SJCRH30 (cell line): ENCODE measurements at regions not wholly inside any gene's neighbourhood (a gene's known extent, or its start where the extent isn't known, plus 50 kb on each side); places are given as distances from the start of the nearest gene placed in this dataset.

Experiments used
- DNase-seq, 2 experiments: peaks; one replicate each; pipeline ENCODE4 v3.0.0-alpha.2; 2015 to 2020
- H3K27ac ChIP-seq: fragments of 250-450 bp; sonication (Bioruptor Pico); 2 replicates; pipeline ENCODE4 v1.5.1; 2020; ENCODE audit warnings: mild to moderate bottlenecking, moderate library complexity
- H3K27me3 ChIP-seq: fragments of 250-450 bp; sonication (Bioruptor Pico); 2 replicates; pipeline ENCODE4 v1.5.1; 2020; ENCODE audit warnings: mild to moderate bottlenecking, moderate library complexity
- H3K36me3 ChIP-seq: fragments of 250-450 bp; sonication (Bioruptor Pico); 2 replicates; pipeline ENCODE4 v1.5.1; 2020; ENCODE audit warnings: mild to moderate bottlenecking, moderate library complexity
- H3K4me1 ChIP-seq: fragments of 250-450 bp; sonication (Bioruptor Pico); 2 replicates; pipeline ENCODE4 v1.5.1; 2020; ENCODE audit warnings: mild to moderate bottlenecking, moderate library complexity
- H3K4me3 ChIP-seq: fragments of 250-450 bp; sonication (Bioruptor Pico); 2 replicates; pipeline ENCODE4 v1.5.1; 2020; ENCODE audit warnings: mild to moderate bottlenecking, moderate library complexity
- H3K9me3 ChIP-seq: fragments of 250-450 bp; sonication (Bioruptor Pico); replicated peaks from 2 replicates; pipeline ENCODE4 v1.5.1; 2020; ENCODE audit warnings: mild to moderate bottlenecking, moderate library complexity

DNA sequence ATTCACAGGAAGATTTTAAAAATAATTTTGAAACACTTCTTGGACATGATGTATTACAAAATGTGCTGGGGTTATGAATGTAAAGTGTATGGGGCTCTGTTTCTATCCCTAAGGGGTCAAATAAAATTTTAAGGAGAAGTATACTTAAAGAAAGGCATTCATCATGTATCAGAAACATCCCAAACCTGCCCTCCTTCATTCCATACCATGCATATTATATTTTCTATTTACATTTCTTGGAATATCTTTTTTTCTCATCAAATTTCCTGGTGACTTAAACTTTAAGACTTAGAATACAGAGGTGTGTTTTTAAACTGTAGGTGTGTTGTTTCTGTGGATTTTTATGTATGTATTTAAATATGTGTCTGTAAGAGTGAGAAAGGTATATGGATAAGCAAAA, 96.1 kb upstream of the ADAMTS19 start:
- no peak overlapping the region for H3K27ac ChIP-seq
- no peaks in the 10 kb centered on the region for H3K36me3 ChIP-seq
- no peak overlapping the region for H3K4me3 ChIP-seq
- no peaks in the 10 kb centered on the region for H3K27me3 ChIP-seq
- no peak for DNase-seq
- H3K4me1 ChIP-seq: no peaks in the 10 kb centered on the region
- no peaks in the 10 kb centered on the region for H3K9me3 ChIP-seq

DNA sequence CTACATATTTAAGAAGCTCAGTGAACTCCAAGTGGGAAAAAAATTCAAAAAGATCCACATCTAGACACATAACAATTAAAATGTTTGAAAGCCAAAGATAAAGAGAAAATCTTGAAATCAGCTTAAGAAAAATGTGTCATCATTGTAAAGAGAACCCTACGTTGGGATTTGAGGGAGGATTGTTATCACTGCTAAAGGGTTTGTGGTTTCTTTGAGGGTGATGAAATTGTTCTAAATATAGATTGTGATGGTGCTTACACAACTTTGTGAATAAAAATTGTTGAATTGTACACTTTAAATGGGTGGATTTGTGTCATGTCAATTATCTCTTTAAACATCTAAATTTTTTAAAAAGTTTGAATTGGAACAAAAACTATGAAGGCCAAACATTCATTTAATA, 92.2 kb upstream of the ADAMTS19 start:
- Histone ChIP-seq H3K4me1 (no peaks in the 10 kb centered on the region), H3K36me3 (no peaks in the 10 kb centered on the region), H3K27me3 (no peaks in the 10 kb centered on the region), H3K27ac (no peak overlapping the region), H3K4me3 (no peak overlapping the region), H3K9me3 (no peaks in the 10 kb centered on the region)
- DNase-seq: no peak

DNA sequence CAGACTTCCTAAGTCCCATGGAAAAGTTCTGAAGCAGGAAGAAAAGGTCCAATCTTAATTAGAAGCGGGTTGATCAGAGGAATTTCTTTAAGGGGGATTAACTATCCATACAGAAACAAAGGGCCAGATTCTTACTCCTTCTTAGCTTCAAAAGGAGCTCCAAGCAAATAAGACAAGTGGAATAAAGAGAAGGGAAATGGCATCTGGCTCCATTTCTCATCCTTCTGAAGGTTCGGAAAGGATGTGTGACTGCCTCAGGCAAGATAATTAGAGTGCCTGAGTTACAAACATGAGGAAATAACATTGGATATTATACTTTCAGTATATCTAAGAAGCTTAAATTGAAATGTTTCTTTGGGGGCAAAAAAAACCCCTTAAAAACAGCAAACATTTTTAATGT, 88.1 kb upstream of the ADAMTS19 start:
- no peak overlapping the region for H3K27ac ChIP-seq
- no peaks in the 10 kb centered on the region for H3K27me3 ChIP-seq
- H3K36me3 ChIP-seq: no peaks in the 10 kb centered on the region
- H3K4me1 ChIP-seq: no peaks in the 10 kb centered on the region
- H3K4me3 ChIP-seq: no peak overlapping the region
- H3K9me3 ChIP-seq: no peaks in the 10 kb centered on the region
- no peak for DNase-seq

DNA sequence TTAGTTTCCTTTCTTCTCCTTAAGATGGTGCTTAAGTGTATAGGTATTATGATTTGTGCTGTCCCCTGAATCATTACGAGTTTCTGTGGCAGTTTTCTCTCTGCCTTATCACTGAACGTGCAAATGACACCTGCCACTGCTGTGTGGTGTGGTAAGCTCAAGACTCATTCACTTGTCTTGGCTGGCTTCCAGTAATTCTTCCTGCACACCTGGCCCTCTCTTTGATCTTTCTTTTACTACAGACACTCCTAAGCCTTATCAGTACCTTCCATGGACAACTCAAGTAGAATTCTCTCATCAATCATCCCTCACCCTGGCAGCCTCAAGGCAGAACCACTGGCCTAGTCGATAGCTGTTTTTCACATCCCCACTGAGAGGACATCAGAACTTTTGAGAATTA, 82.6 kb upstream of the ADAMTS19 start:
- Histone ChIP-seq H3K4me3 (no peak overlapping the region), H3K27me3 (no peaks in the 10 kb centered on the region), H3K27ac (no peak overlapping the region), H3K4me1 (no peaks in the 10 kb centered on the region), H3K9me3 (no peaks in the 10 kb centered on the region), H3K36me3 (no peaks in the 10 kb centered on the region)
- DNase-seq: no peak

DNA sequence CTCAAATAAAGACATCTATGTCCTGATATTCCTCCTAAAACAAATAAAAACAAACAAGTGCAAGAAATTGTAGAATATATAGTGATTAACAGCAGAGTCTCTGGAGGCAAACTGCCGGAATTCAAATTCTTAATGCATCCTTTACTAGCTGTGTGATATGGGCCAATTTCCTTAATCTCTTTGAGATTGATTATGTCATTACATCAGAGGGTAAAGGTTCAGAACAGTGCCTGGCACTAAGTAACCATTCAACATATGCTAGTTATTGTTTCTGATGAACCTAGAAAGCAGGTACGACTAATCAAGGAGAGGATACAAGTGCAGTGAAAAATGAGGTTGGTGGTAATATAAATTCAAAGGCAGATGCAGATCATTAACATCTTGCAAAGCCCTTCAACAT, 81.1 kb upstream of the ADAMTS19 start:
- DNase-seq: no peak
- no peaks in the 10 kb centered on the region for H3K27me3 ChIP-seq
- H3K9me3 ChIP-seq: no peaks in the 10 kb centered on the region
- H3K36me3 ChIP-seq: no peaks in the 10 kb centered on the region
- no peaks in the 10 kb centered on the region for H3K4me1 ChIP-seq
- no peak overlapping the region for H3K27ac ChIP-seq
- no peak overlapping the region for H3K4me3 ChIP-seq

DNA sequence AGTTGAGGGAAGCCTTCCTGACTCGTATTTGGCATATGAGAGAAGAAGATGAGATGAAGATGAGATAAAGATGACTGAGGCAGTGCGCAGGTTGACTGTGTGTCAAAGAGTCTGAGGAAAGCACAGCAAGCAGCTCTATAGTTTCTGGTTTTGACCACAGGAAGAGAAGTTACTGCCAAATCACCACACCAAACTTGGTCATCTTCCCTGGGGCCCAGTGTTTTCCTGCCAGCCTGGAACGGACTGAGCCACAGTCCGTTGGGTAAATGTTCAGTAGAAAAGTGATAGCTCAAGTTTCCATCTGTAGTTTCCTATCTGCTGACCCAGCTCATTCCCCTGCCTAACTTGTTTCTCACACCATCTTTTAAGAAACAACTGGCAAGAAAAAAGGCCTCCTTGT, 80.7 kb upstream of the ADAMTS19 start:
- no peaks in the 10 kb centered on the region for H3K36me3 ChIP-seq
- no peak overlapping the region for H3K27ac ChIP-seq
- no peaks in the 10 kb centered on the region for H3K9me3 ChIP-seq
- DNase-seq: no peak
- H3K27me3 ChIP-seq: no peaks in the 10 kb centered on the region
- H3K4me3 ChIP-seq: no peak overlapping the region
- no peaks in the 10 kb centered on the region for H3K4me1 ChIP-seq

DNA sequence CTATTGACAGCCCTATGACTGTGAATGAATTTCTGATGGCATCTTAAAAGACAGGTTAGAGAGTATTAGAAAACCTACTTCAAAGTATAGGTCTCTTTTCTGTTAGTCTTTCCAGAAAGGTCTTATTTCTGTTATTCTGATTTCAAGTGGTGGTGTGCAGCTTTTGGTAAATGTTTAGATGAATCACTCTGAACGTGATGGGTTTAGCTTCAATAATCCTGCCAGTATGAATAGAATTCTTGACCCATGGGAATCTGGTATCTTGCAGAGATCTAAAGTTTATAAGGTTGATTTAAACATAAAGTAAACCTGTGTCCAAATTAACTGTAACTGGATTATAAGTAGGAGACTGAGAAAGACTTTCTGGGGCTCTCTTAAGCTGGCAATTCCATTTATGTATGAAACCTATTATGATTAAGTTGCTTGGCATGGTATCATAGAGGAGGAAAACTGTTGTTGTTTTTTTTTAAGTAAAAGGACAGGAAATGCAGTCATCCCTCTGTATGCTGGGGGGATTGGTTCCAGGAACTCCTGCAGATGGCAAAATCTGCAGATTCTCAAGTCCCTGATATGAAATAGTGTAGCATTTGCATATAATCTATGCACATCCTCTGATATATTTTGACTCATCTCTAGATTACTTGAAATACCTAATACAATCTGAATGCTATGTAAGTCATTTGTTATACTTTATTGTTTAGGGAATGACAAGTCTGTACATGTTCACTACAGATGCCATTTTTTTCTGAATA, 77.0 kb upstream of the ADAMTS19 start:
- Histone ChIP-seq H3K4me3 (no peak overlapping the region), H3K27me3 (no peaks in the 10 kb centered on the region), H3K9me3 (no peaks in the 10 kb centered on the region), H3K4me1 (no peaks in the 10 kb centered on the region), H3K27ac (no peak overlapping the region), H3K36me3 (no peaks in the 10 kb centered on the region)
- DNase-seq: no peak

DNA sequence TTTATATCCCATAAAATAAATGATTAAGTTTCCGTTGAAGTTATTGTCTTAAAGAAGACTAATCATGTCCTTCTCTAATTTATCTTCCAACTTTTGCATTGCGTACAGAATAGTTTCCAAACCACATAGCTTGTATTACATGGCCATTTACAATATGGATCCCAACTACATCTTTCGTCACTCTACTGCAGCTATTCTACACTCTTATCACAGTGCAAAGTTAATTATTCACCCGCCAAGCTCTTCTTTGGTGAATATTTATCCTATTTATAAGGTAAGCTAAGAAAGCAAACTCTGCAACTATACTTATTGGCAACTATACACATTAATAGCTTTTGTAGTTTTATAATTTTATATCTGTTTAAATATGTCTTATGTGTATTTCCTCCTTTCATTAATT, 75.9 kb upstream of the ADAMTS19 start:
- DNase-seq: no peak
- no peak overlapping the region for H3K4me3 ChIP-seq
- no peak overlapping the region for H3K27ac ChIP-seq
- H3K27me3 ChIP-seq: no peaks in the 10 kb centered on the region
- no peaks in the 10 kb centered on the region for H3K9me3 ChIP-seq
- H3K4me1 ChIP-seq: no peaks in the 10 kb centered on the region
- H3K36me3 ChIP-seq: no peaks in the 10 kb centered on the region

DNA sequence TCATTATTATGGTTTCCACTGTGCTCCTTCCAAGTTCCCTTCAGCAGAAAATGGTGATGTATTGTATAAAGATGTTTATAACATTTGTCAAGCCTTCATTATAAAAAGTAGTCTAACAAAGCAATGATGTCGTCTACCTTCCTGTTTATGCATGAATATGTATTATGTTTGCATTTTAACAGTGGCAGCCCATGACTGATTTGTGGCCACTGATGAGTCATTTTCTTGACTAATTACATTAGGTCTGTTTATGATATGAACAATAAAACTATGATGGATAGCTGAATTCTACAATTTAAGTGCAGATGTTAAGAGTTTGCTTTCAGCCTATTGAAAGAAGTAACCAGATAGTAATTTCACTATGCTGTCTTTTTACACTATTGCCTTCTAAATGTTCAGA, 75.4 kb upstream of the ADAMTS19 start:
- DNase-seq: no peak
- Histone ChIP-seq H3K4me1 (no peaks in the 10 kb centered on the region), H3K4me3 (no peak overlapping the region)

DNA sequence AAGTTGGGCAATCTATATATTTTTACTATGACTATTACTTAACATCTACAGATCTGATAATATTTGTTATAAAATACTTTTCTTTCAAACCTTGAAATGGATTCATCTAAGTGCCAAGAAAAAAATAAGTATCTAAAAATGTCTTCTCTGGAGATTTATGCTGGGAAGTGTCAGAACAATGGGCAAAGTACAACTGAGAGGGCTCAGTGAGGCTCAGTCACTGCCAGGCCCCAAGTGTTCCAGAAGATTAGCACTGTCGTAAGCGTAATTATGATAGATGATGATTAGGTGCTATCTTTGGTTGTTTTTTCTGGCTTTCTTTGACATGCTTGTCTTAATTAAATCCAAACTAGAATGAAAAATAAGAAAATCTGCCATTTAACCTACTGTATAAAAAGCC, 72.2 kb upstream of the ADAMTS19 start:
- 0 out of 2 replicates have a peak, but pooled peaks cover 8% of the 10 kb centered on the region for H3K27me3 ChIP-seq
- H3K9me3 ChIP-seq: no peaks in the 10 kb centered on the region
- no peaks in the 10 kb centered on the region for H3K4me1 ChIP-seq
- H3K27ac ChIP-seq: no peak overlapping the region
- H3K4me3 ChIP-seq: no peak overlapping the region
- no peak for DNase-seq
- no peaks in the 10 kb centered on the region for H3K36me3 ChIP-seq

More for the DNA sequence above, 75.4 kb upstream of the ADAMTS19 start:
- Histone ChIP-seq H3K9me3 (no peaks in the 10 kb centered on the region), H3K27ac (no peak overlapping the region), H3K36me3 (no peaks in the 10 kb centered on the region), H3K27me3 (no peaks in the 10 kb centered on the region)

DNA sequence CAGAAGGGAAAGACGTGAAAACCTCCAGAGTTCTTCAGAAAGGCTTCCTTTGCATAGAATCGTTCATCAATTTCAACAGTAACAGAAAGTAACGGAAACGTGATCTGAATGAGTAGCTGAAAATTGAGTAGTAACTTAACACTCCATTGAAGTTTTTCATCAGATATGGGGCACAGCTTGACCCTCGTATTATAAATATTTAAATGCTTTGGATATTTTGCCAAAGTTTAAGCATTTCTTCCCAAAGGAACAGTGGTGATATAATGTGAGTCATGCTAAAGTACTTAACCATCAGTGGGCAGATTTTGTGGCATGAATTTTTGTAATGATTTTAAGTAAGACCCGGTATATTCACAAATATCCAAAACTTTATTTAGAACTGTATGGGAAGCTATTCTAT, 67.4 kb upstream of the ADAMTS19 start:
- Histone ChIP-seq H3K27ac (no peak overlapping the region), H3K4me1 (no peaks in the 10 kb centered on the region), H3K4me3 (no peak overlapping the region), H3K27me3 (0 out of 2 replicates have a peak, but pooled peaks cover 8% of the 10 kb centered on the region), H3K9me3 (no peaks in the 10 kb centered on the region), H3K36me3 (no peaks in the 10 kb centered on the region)
- no peak for DNase-seq

DNA sequence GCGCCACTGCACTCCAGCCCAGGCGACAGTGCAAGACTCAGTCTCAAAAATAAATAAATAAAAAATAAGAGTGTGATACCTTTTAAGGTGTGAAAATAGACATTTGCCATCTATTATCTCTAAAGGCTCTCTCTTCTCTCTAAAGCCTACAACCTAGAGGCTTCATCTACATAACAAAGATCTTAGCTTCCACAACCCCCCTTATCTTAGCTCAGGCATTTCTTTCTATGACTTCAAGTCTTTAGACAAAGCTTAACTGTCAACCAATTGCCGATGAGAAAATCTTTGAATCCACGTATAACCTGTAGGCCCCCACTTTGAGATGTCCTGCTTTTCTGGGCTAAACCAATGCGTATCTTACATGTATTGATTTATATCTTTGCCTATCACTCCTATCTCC, 64.9 kb upstream of the ADAMTS19 start:
- no peak overlapping the region for H3K27ac ChIP-seq
- no peak overlapping the region for H3K4me3 ChIP-seq
- H3K9me3 ChIP-seq: no peaks in the 10 kb centered on the region
- no peaks in the 10 kb centered on the region for H3K36me3 ChIP-seq
- H3K4me1 ChIP-seq: no peaks in the 10 kb centered on the region
- H3K27me3 ChIP-seq: 0 out of 2 replicates have a peak, but pooled peaks cover 8% of the 10 kb centered on the region
- DNase-seq: no peak

DNA sequence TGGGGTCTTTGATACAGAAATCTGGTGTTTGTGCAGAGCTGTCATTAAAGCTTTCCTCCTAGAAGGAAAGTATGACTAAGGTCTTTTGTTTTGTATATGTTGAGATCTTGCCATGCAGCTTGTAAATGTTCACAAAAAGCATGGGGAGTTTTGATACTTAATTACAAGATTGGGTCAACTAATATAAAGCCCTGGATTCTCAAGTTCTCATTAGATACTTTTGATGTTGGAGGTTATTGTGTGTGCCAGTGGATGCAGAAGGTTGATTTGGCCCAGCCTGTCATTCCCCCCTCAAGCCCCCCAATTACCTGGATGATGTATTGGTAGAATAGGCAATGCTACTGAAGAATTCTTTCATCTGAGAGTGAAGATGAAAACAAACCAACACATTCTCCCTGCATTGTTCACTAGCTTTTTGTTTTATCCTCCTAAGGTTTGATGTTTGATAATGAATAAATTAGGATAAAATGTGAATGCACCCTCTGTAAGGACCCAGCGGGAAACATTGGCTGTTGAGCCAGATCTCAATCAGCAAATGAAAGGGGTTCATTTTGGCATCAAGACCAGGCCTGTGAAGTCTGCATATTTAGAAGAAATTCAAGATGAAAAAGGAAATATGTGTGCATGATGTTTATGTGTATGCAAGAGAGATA, 61.9 kb upstream of the ADAMTS19 start:
- H3K4me3 ChIP-seq: no peak overlapping the region
- H3K27me3 ChIP-seq: no peaks in the 10 kb centered on the region
- DNase-seq: no peak
- H3K36me3 ChIP-seq: no peaks in the 10 kb centered on the region
- H3K4me1 ChIP-seq: no peaks in the 10 kb centered on the region
- no peak overlapping the region for H3K27ac ChIP-seq
- H3K9me3 ChIP-seq: no peaks in the 10 kb centered on the region

DNA sequence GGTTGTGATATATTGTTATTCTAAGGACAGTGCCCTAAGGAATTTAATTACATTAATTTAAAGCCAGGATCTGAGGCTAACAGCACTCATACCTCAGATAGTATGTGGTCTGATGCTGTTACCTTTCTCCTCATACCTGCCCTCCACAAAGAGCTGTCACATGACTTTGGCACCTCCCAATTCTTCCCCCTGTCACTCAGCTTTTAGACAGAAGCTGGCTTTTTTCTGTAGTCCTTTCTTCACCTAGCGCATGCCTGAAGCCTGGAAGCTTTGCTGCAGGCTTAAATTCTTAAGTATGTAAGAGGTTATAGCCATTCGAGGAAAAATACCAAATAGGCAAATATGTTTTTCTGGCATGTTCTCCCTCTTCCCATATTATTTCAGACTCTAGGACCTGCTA, 61.0 kb upstream of the ADAMTS19 start:
- no peak overlapping the region for H3K27ac ChIP-seq
- no peaks in the 10 kb centered on the region for H3K36me3 ChIP-seq
- H3K27me3 ChIP-seq: no peaks in the 10 kb centered on the region
- no peak for DNase-seq
- H3K4me3 ChIP-seq: no peak overlapping the region
- H3K4me1 ChIP-seq: no peaks in the 10 kb centered on the region
- H3K9me3 ChIP-seq: no peaks in the 10 kb centered on the region

DNA sequence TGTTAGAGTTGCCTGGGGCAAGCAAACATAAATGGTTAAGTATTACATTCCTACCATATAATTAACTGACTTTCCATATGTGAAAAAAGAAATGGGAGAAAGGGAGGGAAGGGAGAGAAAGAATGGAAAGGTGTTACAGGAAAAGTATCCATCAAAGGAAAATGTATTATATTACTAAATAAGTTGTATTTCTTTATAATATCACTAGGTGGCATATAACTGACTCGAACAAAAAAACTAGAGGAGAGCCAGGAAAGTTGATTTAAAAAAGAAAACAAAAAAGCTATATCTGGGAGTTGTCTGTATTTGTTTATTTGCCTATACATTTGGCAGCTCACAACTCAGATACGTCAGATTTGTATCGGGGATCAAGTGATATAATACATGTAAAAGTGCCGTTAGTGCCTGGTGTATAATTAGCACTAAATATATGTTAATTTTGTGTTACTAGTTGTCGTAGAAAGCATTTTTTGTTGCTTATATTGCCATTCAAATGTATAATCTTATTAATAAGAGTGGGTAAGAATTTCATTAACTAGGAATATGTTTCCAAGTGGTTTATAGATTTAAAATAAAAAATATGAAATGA, 59.6 kb upstream of the ADAMTS19 start:
- H3K4me3 ChIP-seq: no peak overlapping the region
- H3K36me3 ChIP-seq: no peaks in the 10 kb centered on the region
- H3K27me3 ChIP-seq: no peaks in the 10 kb centered on the region
- H3K4me1 ChIP-seq: no peaks in the 10 kb centered on the region
- H3K27ac ChIP-seq: no peak overlapping the region
- DNase-seq: no peak
- H3K9me3 ChIP-seq: no peaks in the 10 kb centered on the region

DNA sequence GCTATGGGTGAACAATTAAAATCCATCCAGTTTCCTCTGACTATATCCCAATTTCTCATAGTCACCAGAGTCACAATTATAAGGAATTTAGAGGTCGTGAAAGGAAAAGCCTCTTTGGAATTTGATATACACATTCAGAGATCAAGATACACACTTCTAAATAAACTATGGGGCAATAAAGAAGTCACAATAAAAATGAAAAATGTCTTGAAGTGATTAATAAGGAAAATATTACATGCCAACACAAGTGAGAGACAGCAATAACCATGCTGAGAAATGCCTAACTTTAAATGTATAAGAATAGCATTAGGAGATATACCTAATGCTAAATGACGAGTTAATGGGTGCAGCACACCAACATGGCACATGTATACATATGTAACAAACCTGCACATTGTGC, 54.9 kb upstream of the ADAMTS19 start:
- DNase-seq: no peak
- Histone ChIP-seq H3K27me3 (no peaks in the 10 kb centered on the region), H3K36me3 (no peaks in the 10 kb centered on the region), H3K4me3 (no peak overlapping the region), H3K9me3 (no peaks in the 10 kb centered on the region), H3K4me1 (no peaks in the 10 kb centered on the region), H3K27ac (no peak overlapping the region)
